ENCODE measurements at regions not wholly inside any gene's neighbourhood (a gene's known extent, or its start where the extent isn't known, plus 50 kb on each side); places are given as distances from the start of the nearest gene placed in this dataset.

DNA sequence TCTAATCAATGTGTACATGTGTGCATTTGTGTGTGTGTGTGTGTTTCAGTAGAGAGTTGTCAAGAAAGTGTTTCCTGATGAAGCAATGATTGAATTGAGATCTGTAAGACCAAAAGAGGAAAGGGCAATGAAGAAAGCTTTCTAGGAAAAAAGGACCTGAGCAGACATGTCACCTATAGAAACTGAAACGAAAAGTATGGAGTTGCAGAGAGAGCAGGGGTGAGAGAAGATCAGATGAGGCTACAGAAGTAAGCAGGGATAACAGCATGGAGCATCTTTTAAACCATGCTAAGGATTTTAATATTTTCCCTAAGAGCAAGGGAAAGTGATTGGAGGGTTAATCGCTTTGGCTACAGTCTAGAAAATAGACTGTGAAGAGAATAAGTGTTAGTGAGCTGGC lies 1459.4 kb upstream of the TENM4 start:
- no peak for DNase-seq

GRCh38 chr11:80899381-80899780 lies 1458.6 kb upstream of the TENM4 start:
- DNase-seq: no peak

- DNase-seq: no peak
Measured at GRCh38 chr11:80898910-80899309, 1458.1 kb upstream of the TENM4 start.

- DNase-seq: no peak
Measured at GRCh38 chr11:80886684-80887083, 1445.9 kb upstream of the TENM4 start.

- DNase-seq: no peak
Measured at GRCh38 chr11:80873310-80873999, 1432.6 kb upstream of the TENM4 start.

DNA sequence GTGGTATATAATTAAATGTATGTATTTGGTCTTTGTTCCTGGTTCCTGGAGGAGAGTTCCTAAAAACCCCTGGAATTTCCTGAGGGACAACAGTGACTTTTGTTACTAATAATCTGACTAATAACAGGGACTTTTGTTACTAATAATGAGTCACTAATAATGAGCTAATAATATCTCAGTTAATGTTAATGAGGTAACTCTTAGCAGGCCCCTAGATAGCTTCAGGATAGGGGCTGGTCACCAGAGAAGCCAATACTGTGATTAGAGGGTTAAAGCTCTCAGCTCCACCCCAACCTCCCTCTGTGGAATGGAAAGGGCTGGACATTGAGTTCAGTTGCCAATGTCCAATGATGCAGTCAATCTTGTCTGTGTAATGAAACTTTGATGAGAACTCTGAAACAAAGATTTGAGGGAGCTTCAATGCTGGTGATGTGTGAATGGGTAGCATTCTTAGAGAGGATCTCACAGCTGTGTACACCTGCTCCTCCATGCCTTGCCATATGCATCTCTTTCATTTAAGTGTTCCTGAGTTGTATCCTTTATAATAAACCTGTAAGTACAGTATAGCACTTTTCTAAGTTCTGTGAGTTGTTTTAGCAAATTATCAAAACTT lies 1431.4 kb upstream of the TENM4 start:
- DNase-seq: no peak

DNA sequence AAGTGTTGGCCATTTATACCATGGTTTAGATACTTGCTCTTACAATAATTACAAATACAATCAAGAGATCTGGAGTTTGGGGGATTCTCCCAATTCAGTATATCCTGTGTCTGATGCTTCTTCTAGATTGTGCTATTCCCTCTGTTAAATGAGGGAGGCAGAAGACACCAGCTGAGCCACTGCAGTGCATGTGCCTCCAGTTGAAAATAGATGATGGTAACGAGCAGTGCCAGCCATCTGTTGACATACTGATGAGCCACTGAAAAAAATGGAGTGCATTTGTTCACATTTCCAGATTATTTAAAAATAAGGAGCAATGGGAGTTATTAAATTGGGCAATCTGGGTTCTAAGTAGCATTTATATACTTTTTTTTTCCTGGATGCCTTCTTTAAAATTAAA lies 1428.0 kb upstream of the TENM4 start:
- DNase-seq: no peak

- no peak for DNase-seq
Measured at GRCh38 chr11:80862011-80862410, 1421.2 kb upstream of the TENM4 start.

- DNase-seq: no peak
Measured at GRCh38 chr11:80861193-80861592, 1420.4 kb upstream of the TENM4 start.

GRCh38 chr11:80860632-80861031 lies 1419.8 kb upstream of the TENM4 start:
- DNase-seq: no peak

- no peak for DNase-seq
Measured at GRCh38 chr11:80856066-80856465, 1415.2 kb upstream of the TENM4 start.

GRCh38 chr11:80855426-80855825 lies 1414.6 kb upstream of the TENM4 start:
- no peak for DNase-seq

- DNase-seq: no peak
Measured at GRCh38 chr11:80849253-80849652, 1408.4 kb upstream of the TENM4 start.

DNA sequence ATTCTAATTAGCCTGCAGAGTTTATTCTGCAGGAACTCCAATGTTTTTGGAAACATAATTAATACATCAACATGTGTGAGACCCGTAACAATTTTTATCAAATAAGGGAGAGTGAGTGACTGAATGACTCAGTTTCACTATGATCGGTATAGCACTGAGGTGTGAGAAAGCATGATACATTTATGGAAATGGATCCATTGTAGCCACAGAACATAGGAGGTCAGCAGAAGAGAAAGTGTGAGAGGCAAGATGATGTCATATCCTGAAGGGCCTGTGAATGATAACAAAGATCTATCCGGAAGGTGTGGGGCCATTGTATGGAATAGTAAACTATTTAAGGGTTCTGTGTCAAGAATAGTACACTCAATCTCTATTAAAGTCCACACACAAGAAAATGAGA lies 1406.1 kb upstream of the TENM4 start:
- DNase-seq: no peak

- no peak for DNase-seq
Measured at GRCh38 chr11:80846442-80846841, 1405.6 kb upstream of the TENM4 start.

GRCh38 chr11:80844110-80844819 lies 1403.4 kb upstream of the TENM4 start:
- no peak for DNase-seq

DNA sequence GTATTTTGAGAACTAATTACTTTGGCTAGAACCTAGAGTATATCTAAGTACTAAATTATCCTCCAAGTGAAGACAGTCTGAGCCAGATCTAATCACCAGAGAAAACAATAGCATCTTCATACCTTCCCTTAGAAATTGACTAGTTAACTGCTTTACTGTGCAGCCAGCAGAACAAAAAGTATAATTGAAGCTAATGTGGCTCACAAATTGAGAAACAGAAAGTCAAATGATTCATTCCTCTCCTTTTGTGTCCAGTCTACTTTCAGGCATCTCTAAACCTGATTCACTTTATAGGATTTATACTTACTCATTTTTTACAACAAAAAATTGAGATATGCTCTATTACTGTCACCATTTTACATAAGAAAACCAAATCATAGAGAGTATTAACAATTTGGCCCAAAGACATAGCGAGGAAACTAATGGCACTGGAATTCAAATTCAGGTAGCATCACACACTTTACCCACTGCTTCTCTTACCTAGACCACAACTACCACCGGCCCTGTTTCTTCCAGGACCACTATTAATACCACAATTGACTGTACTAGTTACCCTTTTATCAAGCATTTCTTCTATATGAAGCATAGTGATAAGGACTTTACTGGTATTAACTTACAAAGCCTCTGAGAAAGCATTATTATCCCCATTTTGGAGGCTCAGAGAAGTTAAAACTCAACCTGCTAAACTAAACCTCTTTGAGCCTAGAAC lies 1402.6 kb upstream of the TENM4 start:
- DNase-seq: no peak

- DNase-seq: no peak
Measured at GRCh38 chr11:80842246-80842645, 1401.4 kb upstream of the TENM4 start.

- DNase-seq: no peak
Measured at GRCh38 chr11:80841675-80842074, 1400.8 kb upstream of the TENM4 start.

DNA sequence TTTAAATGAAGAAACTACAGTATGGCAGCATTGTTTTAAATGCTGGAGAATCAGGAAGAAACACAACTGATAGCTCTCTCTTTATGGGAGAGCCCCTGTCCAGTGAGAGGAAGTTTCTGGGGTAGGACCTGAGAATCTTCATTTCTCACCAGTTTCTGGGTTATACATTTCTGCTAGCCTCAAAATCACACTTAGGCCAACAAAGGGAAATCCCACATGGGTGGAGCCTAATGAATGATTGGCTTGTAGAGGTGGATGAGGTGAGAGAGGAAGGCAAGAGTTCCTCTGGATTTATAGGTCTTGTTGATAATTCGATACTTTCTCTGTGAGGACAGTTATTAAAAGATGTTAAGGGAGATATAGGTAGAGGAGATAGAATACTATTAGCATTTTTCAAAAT lies 1397.3 kb upstream of the TENM4 start:
- DNase-seq: no peak

- no peak for DNase-seq
Measured at GRCh38 chr11:80837051-80837450, 1396.2 kb upstream of the TENM4 start.

- no peak for DNase-seq
Measured at GRCh38 chr11:80831374-80831773, 1390.5 kb upstream of the TENM4 start.

DNA sequence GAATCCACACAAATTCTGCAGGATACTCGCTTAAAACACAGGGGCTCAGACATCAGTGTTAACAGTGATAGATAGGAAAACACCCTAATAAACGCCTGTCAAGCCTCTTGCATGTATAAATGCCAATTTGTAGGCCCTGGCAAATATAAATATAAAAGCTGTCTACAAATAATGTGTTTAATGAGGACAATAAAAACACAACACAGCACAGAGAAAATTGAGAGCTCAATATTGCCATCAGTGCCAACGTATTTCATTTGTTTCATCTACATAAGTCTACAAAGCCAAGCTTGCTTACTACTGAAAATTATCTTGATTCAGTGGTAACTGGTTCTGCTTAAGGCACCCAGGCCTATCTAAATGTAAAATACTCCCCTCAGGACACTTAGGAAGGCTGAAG lies 1387.0 kb upstream of the TENM4 start:
- DNase-seq: no peak

GRCh38 chr11:80826808-80827207 lies 1386.0 kb upstream of the TENM4 start:
- no peak for DNase-seq

Data from effector CD8-positive, alpha-beta T cell (primary cell).